Activated T-cell treated with anti-CD3 and anti-CD28 coated beads, Interleukin-2, amount 50 U/mL, for 4 hours (primary cell): ENCODE measurements at regions not wholly inside any gene's neighbourhood (a gene's known extent, or its start where the extent isn't known, plus 50 kb on each side); places are given as distances from the start of the nearest gene placed in this dataset.
"Not testable (repeated sequence)": the region's sequence is repeated elsewhere in the genome, so short reads cannot be mapped to it uniquely, and the experiment has no call there.

ENCODE experiments used
- ATAC-seq, 2 donors: fragments of 200-7000 bp; cut with Tn5 transposase; one replicate each; pipeline ENCODE4 v1.10.0; 2021
- DNase-seq: peaks from one replicate; pipeline ENCODE4 v3.0.0-alpha.2; 2020
- H3K27me3 Mint-ChIP-seq: one replicate; pipeline ENCODE4 v1.8.0; 2021; ENCODE audit warnings: low read depth, mixed read lengths
- H3K36me3 Mint-ChIP-seq: one replicate; pipeline ENCODE4 v1.8.0; 2022; ENCODE audit warnings: mixed read lengths; ENCODE audit not compliant: insufficient read depth
- H3K4me1 Mint-ChIP-seq: one replicate; pipeline ENCODE4 v1.8.0; 2021; ENCODE audit warnings: low read depth, mixed read lengths
- H3K4me3 Mint-ChIP-seq: one replicate; pipeline ENCODE4 v1.8.0; 2021; ENCODE audit warnings: mild to moderate bottlenecking, moderate library complexity, mixed read lengths
- H3K9me3 Mint-ChIP-seq: one replicate; pipeline ENCODE4 v1.8.0; 2021; ENCODE audit warnings: mixed read lengths

GRCh38 chr10:56547163-56547562 is 186.1 kb upstream of the ZWINT start:
- H3K4me3 Mint-ChIP-seq: no peak overlapping the region
- H3K27me3 Mint-ChIP-seq: no peaks in the 10 kb centered on the region
- DNase-seq (no peak), ATAC-seq (no peak)
- H3K9me3 Mint-ChIP-seq: peaks cover 13% of the 10 kb centered on the region
- no peaks in the 10 kb centered on the region for H3K36me3 Mint-ChIP-seq
- H3K4me1 Mint-ChIP-seq: no peaks in the 10 kb centered on the region

DNA sequence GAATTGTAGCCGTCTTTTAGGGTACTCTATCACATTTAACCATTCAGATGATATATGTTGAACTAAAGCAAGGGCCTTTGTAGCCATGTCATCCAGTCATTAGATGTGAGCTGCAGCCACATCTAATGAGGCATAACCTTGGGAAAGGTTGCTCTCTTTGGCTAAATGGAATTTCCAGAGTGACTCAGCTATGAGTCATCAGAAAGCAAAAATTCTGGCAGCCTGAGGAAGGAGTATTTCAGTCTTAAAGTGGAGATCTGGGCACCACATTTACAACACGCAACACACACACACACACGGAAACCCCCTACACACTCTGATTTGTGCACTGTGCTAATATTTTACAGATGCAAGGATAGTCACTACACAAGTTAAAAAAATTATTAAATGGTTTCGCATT is 176.9 kb upstream of the ZWINT start:
- no peaks in the 10 kb centered on the region for H3K27me3 Mint-ChIP-seq
- no peak for ATAC-seq
- no peaks in the 10 kb centered on the region for H3K4me1 Mint-ChIP-seq

GRCh38 chr10:56522166-56522565 is 161.1 kb upstream of the ZWINT start:
- Mint-ChIP-seq H3K27me3 (no peaks in the 10 kb centered on the region), H3K9me3 (peaks cover 4% of the 10 kb centered on the region), H3K36me3 (no peaks in the 10 kb centered on the region), H3K4me3 (no peak overlapping the region), H3K4me1 (no peaks in the 10 kb centered on the region)
- DNase-seq: no peak
- ATAC-seq: no peak

More for the DNA sequence above, 176.9 kb upstream of the ZWINT start:
- no peaks in the 10 kb centered on the region for H3K36me3 Mint-ChIP-seq
- no peak for DNase-seq
- peaks cover 4% of the 10 kb centered on the region for H3K9me3 Mint-ChIP-seq
- no peak overlapping the region for H3K4me3 Mint-ChIP-seq

DNA sequence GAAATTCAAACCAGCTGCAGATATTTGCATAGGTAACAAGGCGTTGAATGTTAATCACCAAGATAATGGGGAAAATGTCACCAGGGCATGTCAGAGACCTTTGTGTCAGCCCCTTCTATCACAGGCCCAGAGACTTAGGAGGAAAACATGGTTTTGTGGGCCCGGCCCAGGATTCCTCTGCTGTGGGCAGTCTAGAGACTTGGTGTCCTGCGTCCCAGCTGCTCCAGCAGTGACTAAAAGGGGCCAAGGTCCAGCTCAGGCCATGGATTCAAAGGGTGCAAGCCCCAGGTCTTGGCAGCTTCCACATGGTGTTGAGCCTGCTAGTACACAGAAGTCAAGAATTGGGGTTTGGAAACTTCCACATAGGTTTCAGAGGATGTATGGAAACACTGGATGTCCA is 147.5 kb upstream of the ZWINT start:
- ATAC-seq (no peak), DNase-seq (no peak)
- Mint-ChIP-seq H3K36me3 (no peaks in the 10 kb centered on the region), H3K4me1 (no peaks in the 10 kb centered on the region), H3K9me3 (no peaks in the 10 kb centered on the region), H3K27me3 (no peaks in the 10 kb centered on the region), H3K4me3 (no peak overlapping the region)

- ATAC-seq: no peak
- Mint-ChIP-seq H3K4me1 (no peaks in the 10 kb centered on the region), H3K4me3 (no peak overlapping the region), H3K27me3 (no peaks in the 10 kb centered on the region), H3K9me3 (no peaks in the 10 kb centered on the region), H3K36me3 (no peaks in the 10 kb centered on the region)
- DNase-seq: no peak
Measured at GRCh38 chr10:56507033-56507432, 146.0 kb upstream of the ZWINT start.

GRCh38 chr10:56505555-56505954 is 144.5 kb upstream of the ZWINT start:
- DNase-seq (no peak), ATAC-seq (no peak)
- Mint-ChIP-seq H3K27me3 (no peaks in the 10 kb centered on the region), H3K9me3 (no peaks in the 10 kb centered on the region), H3K4me1 (no peaks in the 10 kb centered on the region), H3K36me3 (no peaks in the 10 kb centered on the region), H3K4me3 (no peak overlapping the region)

GRCh38 chr10:56496186-56496486 is 135.1 kb upstream of the ZWINT start:
- Mint-ChIP-seq H3K27me3 (peaks cover 2% of the 10 kb centered on the region), H3K4me1 (no peaks in the 10 kb centered on the region), H3K4me3 (no peak overlapping the region), H3K36me3 (no peaks in the 10 kb centered on the region), H3K9me3 (peaks cover 5% of the 10 kb centered on the region)
- ATAC-seq: no peak
- no peak for DNase-seq

DNA sequence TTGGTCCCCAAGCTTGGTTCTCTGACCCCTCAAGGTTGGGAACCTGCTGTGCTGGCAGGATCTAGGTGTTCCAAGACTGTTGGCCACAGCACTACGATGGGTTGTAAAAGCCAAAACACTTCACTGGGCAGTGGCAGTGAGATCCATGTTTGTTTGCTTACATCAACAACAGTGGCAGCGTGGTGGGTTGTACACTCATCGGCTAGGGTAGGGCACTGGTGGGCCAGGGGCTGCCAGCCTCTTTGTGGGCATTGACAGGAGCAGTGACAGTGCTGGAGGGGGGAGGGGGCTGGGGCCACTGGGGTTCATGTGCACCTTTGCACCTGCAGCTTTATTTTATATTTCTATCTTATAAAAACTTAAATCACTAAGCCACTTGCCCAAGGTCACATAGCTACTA is 126.7 kb upstream of the ZWINT start:
- H3K9me3 Mint-ChIP-seq: no peaks in the 10 kb centered on the region
- H3K27me3 Mint-ChIP-seq: no peaks in the 10 kb centered on the region
- H3K4me3 Mint-ChIP-seq: no peak overlapping the region
- no peaks in the 10 kb centered on the region for H3K4me1 Mint-ChIP-seq
- ATAC-seq: no peak
- no peaks in the 10 kb centered on the region for H3K36me3 Mint-ChIP-seq
- DNase-seq: no peak

DNA sequence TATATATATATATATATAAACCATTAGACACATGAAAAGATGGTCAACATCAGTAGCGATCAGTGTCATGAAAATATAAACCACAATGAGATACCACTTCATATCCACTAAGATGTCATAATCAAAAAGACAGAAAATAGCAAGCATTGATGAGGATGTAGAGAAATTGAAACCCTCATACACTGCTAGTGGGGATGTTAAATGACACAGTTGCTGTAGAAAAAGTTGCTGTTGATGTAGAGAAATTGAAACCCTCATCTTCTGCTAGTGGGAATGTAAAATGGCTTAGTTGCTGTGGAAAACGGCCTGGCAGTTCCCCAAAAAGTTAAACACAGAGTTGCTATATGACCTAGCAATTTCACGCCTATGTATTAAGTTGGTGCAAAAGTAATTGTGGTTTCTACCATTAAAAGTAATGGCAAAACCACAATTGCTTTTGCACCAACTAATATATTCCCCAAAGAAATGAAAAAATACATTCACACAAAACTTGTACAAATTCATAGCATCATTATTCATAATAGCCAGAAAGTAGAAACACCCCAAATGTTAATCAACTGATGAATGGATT is 120.5 kb upstream of the ZWINT start:
- no peak for ATAC-seq
- H3K36me3 Mint-ChIP-seq: no peaks in the 10 kb centered on the region
- H3K4me3 Mint-ChIP-seq: no peak overlapping the region
- no peaks in the 10 kb centered on the region for H3K4me1 Mint-ChIP-seq
- no peaks in the 10 kb centered on the region for H3K9me3 Mint-ChIP-seq
- no peaks in the 10 kb centered on the region for H3K27me3 Mint-ChIP-seq
- DNase-seq: no peak

DNA sequence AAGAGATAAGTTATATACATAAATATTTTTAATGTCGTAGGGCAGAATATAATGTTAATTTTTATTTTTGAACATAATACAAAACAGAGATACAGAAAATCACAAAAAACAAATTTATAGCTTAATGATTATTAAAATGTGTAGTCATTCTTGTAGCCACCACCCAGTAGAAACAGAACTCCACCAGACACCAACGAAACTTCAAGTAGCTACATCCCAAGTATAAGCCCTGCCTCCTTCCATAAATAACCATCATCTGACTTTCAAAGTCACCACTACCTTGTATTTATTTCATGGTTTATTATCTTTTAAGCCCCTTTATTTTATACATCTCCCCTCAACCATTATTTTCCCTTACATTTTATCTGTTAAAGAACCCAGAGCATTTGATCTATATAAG is 111.9 kb upstream of the ZWINT start:
- Mint-ChIP-seq H3K27me3 (no peaks in the 10 kb centered on the region), H3K4me3 (no peak overlapping the region), H3K4me1 (no peaks in the 10 kb centered on the region), H3K9me3 (peaks cover 8% of the 10 kb centered on the region), H3K36me3 (no peaks in the 10 kb centered on the region)
- no peak for DNase-seq
- no peak for ATAC-seq

GRCh38 chr10:56470701-56471100 is 109.6 kb upstream of the ZWINT start:
- no peaks in the 10 kb centered on the region for H3K4me1 Mint-ChIP-seq
- H3K36me3 Mint-ChIP-seq: no peaks in the 10 kb centered on the region
- H3K9me3 Mint-ChIP-seq: peaks cover 4% of the 10 kb centered on the region
- ATAC-seq: no peak
- H3K27me3 Mint-ChIP-seq: no peaks in the 10 kb centered on the region
- H3K4me3 Mint-ChIP-seq: no peak overlapping the region
- no peak for DNase-seq

- no peak for ATAC-seq
- DNase-seq: no peak
- no peak overlapping the region for H3K4me3 Mint-ChIP-seq
- no peaks in the 10 kb centered on the region for H3K27me3 Mint-ChIP-seq
- no peaks in the 10 kb centered on the region for H3K4me1 Mint-ChIP-seq
- H3K9me3 Mint-ChIP-seq: peaks cover 2% of the 10 kb centered on the region
- H3K36me3 Mint-ChIP-seq: no peaks in the 10 kb centered on the region
Measured at GRCh38 chr10:56469482-56469881, 108.4 kb upstream of the ZWINT start.

- Mint-ChIP-seq H3K36me3 (no peaks in the 10 kb centered on the region), H3K27me3 (no peaks in the 10 kb centered on the region), H3K4me3 (no peak overlapping the region), H3K9me3 (no peaks in the 10 kb centered on the region), H3K4me1 (no peaks in the 10 kb centered on the region)
- no peak for DNase-seq
- no peak for ATAC-seq
Measured at GRCh38 chr10:56466005-56466404, 104.9 kb upstream of the ZWINT start.

- H3K36me3 Mint-ChIP-seq: no peaks in the 10 kb centered on the region
- H3K9me3 Mint-ChIP-seq: peaks cover 10% of the 10 kb centered on the region
- DNase-seq: no peak
- H3K4me1 Mint-ChIP-seq: no peaks in the 10 kb centered on the region
- no peaks in the 10 kb centered on the region for H3K27me3 Mint-ChIP-seq
- no peak for ATAC-seq
- H3K4me3 Mint-ChIP-seq: no peak overlapping the region
Measured at GRCh38 chr10:56449770-56450169, 88.7 kb upstream of the ZWINT start.

DNA sequence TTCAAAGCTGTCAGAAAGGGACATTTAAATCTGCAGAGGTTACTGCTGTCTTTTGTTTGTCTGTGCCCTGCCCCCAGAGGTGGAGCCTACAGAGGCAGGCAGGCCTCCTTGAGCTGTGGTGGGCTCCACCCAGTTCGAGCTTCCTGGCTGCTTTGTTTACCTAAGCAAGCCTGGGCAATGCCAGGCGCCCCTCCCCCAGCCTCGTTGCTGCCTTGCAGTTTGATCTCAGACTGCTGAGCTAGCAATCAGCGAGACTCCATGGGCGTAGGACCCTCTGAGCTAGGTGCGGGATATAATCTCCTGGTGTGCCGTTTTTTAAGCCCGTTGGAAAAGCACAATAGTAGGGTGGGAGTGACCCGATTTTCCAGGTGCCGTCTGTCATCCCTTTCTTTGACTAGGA is 86.6 kb upstream of the ZWINT start:
- H3K4me3 Mint-ChIP-seq, H3K9me3 Mint-ChIP-seq, ATAC-seq, H3K4me1 Mint-ChIP-seq, DNase-seq, H3K27me3 Mint-ChIP-seq, H3K36me3 Mint-ChIP-seq: not testable (repeated sequence)

DNA sequence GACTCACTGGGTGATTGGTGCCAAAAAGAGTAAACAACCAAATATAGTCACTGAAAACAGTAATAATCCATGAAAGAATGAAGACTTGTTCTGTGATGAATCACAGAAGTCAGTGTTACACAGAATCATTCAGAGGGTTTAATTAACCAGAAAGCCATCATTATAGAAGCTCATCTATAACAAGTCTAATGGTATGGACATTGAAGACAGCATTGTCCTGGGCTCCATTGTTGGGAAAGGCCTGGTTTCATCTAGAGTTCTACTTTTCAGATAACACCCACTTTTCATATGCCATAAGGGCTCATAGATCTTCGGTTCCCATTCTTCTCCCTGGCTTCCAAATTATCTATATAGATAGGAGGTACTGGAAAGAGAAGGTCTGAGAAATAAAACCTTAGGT is 80.3 kb upstream of the ZWINT start:
- H3K9me3 Mint-ChIP-seq, DNase-seq, H3K36me3 Mint-ChIP-seq, H3K27me3 Mint-ChIP-seq, H3K4me1 Mint-ChIP-seq, ATAC-seq, H3K4me3 Mint-ChIP-seq: not testable (repeated sequence)
